IMR-90 (cell line): ENCODE measurements at regions not wholly inside any gene's neighbourhood (a gene's known extent, or its start where the extent isn't known, plus 50 kb on each side); places are given as distances from the start of the nearest gene placed in this dataset.

Experiments used
- BHLHE40 ChIP-seq: fragments of 150-350 bp; IDR thresholded peaks from 2 replicates; pipeline ENCODE4 v1.6.1; 2016; ENCODE audit warnings: mild to moderate bottlenecking, low read depth, low read length
- CHD1 ChIP-seq: IDR thresholded peaks from 2 replicates; pipeline ENCODE4 v1.6.1; 2012; ENCODE audit warnings: low read depth, low read length, improper control_type of control experiment
- CTCF ChIP-seq: conservative IDR thresholded peaks from 2 replicates; pipeline ENCODE4 v1.5.1; 2012; ENCODE audit warnings: mild to moderate bottlenecking, low read depth, low read length, improper control_type of control experiment
- ELK1 ChIP-seq: fragments of 150-350 bp; IDR thresholded peaks from 2 replicates; pipeline ENCODE4 v1.6.1; 2016; ENCODE audit warnings: low read depth, mild to moderate bottlenecking, low read length, moderate library complexity, borderline replicate concordance
- MAFK ChIP-seq: IDR thresholded peaks from 2 replicates; pipeline ENCODE4 v1.6.1; 2012; ENCODE audit warnings: low read depth, low read length, improper control_type of control experiment
- MAZ ChIP-seq: IDR thresholded peaks from 2 replicates; pipeline ENCODE4 v1.6.1; 2012; ENCODE audit warnings: low read depth, mild to moderate bottlenecking, low read length, improper control_type of control experiment, moderate library complexity, borderline replicate concordance
- MXI1 ChIP-seq: IDR thresholded peaks from 2 replicates; pipeline ENCODE4 v1.6.1; 2012; ENCODE audit warnings: low read depth, mild to moderate bottlenecking, low read length, moderate library complexity, borderline replicate concordance
- NFE2L2 ChIP-seq: fragments of 150-350 bp; IDR thresholded peaks from 2 replicates; pipeline ENCODE4 v1.6.1; 2016; ENCODE audit warnings: low read depth, mild to moderate bottlenecking, low read length
- POLR2A ChIP-seq: IDR thresholded peaks from 2 replicates; pipeline ENCODE4 v1.6.1; 2012; ENCODE audit warnings: mild to moderate bottlenecking, low read depth, low read length
- RAD21 ChIP-seq: IDR thresholded peaks from 2 replicates; pipeline ENCODE4 v1.6.1; 2012; ENCODE audit warnings: low read length, improper control_type of control experiment
- RCOR1 ChIP-seq: IDR thresholded peaks from 2 replicates; pipeline ENCODE4 v1.6.1; 2012; ENCODE audit warnings: mild to moderate bottlenecking, low read length, improper control_type of control experiment; ENCODE audit not compliant: insufficient replicate concordance
- RFX5 ChIP-seq: IDR thresholded peaks from 2 replicates; pipeline ENCODE4 v1.8.0; 2012; ENCODE audit warnings: low read depth, mild to moderate bottlenecking, low read length, moderate library complexity
- USF2 ChIP-seq: fragments of 150-350 bp; IDR thresholded peaks from 2 replicates; pipeline ENCODE4 v1.6.1; 2017; ENCODE audit warnings: mild to moderate bottlenecking, antibody characterized with exemption, low read length, low read depth

GRCh38 chr3:22684739-22685138, 518.4 kb upstream of the UBE2E2 start:
- TF ChIP-seq POLR2A (no peak), CTCF (no peak), CHD1 (no peak), RAD21 (no peak), RFX5 (no peak), USF2 (no peak), MXI1 (no peak), MAFK (no peak), NFE2L2 (no peak), MAZ (no peak), RCOR1 (no peak), BHLHE40 (no peak), ELK1 (no peak)
